ENCODE measurements at regions not wholly inside any gene's neighbourhood (a gene's known extent, or its start where the extent isn't known, plus 50 kb on each side); places are given as distances from the start of the nearest gene placed in this dataset.

DNA sequence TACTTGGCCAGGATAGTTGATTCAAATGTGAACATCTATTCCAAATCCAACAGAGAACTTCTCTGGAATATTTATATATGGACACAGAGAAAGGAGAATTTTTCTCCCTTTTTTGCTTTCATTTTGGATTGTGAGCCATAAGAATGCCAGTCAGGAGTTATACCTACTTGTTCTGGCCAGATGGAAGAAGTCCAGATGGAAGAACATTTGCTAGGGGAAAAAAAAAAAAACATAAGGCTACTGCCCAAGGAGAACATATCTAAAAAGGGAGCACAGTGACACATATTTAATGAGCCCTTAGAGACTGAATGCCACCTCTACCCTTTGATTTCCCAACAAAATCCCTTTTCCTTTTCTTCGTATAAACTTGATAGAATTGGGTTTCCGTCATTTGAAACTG, 61.7 kb upstream of the PPP2R2B start:
- no peak for DNase-seq (ENCODE audit: low read depth)
- H3K4me3 ChIP-seq (ENCODE audit: low read depth, low read length), result no peak overlapping the region
- TF ChIP-seq CTCF (conservative IDR thresholded peaks at IDR 0.05; ENCODE audit: low read depth, low read length), result no peak

- no peak overlapping the region for H3K4me3 ChIP-seq (ENCODE audit: low read depth, low read length)
- TF ChIP-seq CTCF (conservative IDR thresholded peaks at IDR 0.05; ENCODE audit: low read depth, low read length), result no peak
- no peak for DNase-seq (ENCODE audit: low read depth)
Measured at GRCh38 chr5:146944019-146944418, 65.5 kb upstream of the PPP2R2B start.

DNA sequence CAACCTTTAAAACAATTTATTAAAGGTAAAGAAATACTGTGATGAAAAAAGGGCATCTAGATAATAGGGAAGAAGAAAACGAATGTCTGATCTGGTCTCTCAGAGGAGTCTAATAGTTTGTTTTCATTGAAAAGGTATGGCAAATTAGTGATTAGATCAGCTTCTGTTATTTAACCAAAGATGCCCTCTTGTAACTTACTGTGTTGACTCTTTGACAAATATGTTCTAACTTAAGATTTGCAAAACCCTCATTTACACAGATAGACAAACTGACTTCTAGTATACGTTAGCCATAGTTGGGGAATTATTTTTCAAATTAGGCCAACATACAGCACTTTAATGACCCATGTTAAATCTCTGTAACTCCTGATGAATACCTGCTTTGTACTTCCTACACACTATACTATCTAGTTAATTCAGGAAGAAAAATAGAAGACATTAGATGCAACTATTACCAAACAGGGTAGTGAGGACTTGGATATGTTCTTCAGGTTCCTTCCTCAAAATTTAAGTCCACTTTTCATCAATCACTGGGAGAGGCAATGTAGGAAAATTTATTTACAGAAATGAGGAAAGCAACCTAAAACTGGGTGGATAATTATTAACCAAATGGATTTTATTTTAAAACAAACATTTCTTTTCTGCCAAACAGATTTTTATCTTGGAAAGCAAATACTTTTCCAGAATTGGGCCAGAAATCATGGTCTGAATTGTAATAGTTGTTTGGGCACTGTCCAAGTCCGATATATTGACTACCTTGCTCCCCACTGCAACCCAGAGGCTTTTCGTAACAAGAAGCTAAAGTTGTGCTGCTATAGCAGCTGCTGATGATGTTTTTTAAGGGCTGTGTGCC, 66.4 kb upstream of the PPP2R2B start:
- no peak for DNase-seq (ENCODE audit: low read depth)
- no peak for TF ChIP-seq CTCF (conservative IDR thresholded peaks at IDR 0.05; ENCODE audit: low read depth, low read length)
- H3K4me3 ChIP-seq (ENCODE audit: low read depth, low read length), result no peak overlapping the region

DNA sequence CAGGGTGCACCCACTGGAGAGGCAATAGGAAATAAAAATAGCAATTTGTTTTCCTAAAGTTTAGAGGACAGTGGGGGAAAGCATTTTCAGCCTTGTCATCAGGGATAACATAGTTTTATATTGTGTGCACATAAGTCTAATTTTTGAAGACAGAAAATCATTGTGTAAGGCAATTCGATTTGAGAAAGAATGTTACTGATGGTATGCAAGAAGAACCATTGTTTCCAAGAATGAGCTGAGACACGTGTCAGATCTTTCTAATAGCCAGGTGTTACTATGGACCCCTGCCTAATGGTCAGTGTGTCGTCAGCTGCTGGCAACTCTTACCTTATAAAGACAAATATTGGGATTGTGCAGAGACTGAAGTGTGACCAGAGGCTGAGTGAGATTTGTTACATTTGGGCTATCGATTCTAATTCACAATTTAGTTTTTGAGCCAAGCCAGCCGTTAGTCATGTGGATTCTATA, 67.1 kb upstream of the PPP2R2B start:
- H3K4me3 ChIP-seq (ENCODE audit: low read depth, low read length), result no peak overlapping the region
- DNase-seq (ENCODE audit: low read depth), result no peak
- no peak for TF ChIP-seq CTCF (conservative IDR thresholded peaks at IDR 0.05; ENCODE audit: low read depth, low read length)

DNA sequence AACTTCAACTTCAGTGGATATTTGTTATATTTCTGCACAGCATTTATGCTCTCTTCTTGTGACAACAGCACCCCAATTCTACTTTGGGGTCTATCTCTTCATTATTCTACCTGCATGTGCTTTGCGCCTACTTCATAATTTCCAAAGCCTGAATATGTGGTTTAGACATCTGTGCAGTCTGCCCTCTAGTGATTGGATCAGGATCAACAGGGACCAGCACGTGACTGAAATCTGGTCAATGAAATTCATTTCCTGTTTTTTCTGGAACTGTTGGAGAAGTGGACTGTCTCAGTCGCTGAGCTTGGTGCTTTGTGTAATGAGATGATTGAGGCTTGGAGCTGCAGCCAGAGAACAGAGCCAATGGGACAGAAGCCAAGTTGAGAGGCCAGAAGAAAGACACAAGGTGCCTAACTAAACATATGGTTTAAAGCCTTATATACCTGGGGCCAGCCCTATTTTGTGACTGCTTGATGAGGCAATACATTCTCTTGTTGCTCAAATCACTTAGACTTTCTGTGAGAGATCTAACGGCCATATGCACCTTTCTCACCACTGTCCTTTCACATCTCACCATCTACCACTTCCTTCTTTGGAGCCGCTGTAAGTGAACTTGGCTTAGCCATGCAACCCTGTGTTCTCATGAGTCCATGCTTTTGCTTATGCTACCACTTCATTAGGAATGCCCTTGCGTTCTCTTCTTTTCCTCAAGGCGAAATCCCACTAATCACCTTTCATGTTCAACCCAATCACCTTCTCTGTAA, 68.8 kb upstream of the PPP2R2B start:
- peak; percentile 55 for TF ChIP-seq CTCF (conservative IDR thresholded peaks at IDR 0.05; ENCODE audit: low read depth, low read length)
- no peak overlapping the region for H3K4me3 ChIP-seq (ENCODE audit: low read depth, low read length)
- DNase-seq (ENCODE audit: low read depth), result no peak

DNA sequence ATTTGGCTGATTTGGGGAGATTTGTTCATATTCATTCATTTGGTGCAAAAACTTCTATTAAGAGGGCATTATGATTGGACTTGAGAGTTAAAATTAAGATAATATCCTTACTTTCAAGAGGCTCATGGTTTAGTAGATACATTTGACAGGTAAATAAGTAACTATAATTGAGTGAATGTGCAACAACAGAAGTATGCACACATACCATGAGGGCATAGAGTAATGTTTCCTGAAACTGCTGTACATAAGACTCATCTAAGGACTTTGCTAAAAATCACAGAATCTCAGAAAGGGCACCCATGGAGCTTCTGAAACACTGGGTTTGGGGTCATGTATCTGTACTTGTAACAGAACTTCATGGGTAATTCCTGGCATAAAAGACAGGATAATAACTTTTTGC, 70.1 kb upstream of the PPP2R2B start:
- no peak overlapping the region for H3K4me3 ChIP-seq (ENCODE audit: low read depth, low read length)
- no peak for DNase-seq (ENCODE audit: low read depth)
- no peak for TF ChIP-seq CTCF (conservative IDR thresholded peaks at IDR 0.05; ENCODE audit: low read depth, low read length)

Data from epithelial cell of proximal tubule (primary cell).